PFSK-1 (cell line): ENCODE measurements at regions not wholly inside any gene's neighbourhood (a gene's known extent, or its start where the extent isn't known, plus 50 kb on each side); places are given as distances from the start of the nearest gene placed in this dataset.

Experiments used
- FOXP2 ChIP-seq: optimal IDR thresholded peaks from 2 replicates; pipeline ENCODE3; 2011; ENCODE audit warnings: borderline replicate concordance, control low read depth, inconsistent platforms; ENCODE audit not compliant: insufficient read depth; ENCODE audit errors: extremely low read length, extremely low read depth
- POLR2AphosphoS5 ChIP-seq: IDR thresholded peaks from 2 replicates; pipeline ENCODE4 v1.6.1; 2012; ENCODE audit warnings: low read depth, mild to moderate bottlenecking, control low read depth, low read length, moderate library complexity
- SIN3A ChIP-seq: IDR thresholded peaks from 2 replicates; pipeline ENCODE4 v1.6.1; 2012; ENCODE audit warnings: mild to moderate bottlenecking, low read length, moderate library complexity, borderline replicate concordance; ENCODE audit not compliant: insufficient read depth
- TAF1 ChIP-seq: IDR thresholded peaks from 2 replicates; pipeline ENCODE4 v1.6.1; 2012; ENCODE audit warnings: low read length, control low read depth, borderline replicate concordance; ENCODE audit not compliant: insufficient read depth
- TF ChIP-seq, protein P1 (sequence below), 2 experiments: IDR thresholded peaks; 2 replicates each; pipeline versions ENCODE4 v1.6.1 to v1.8.0; 2011 to 2012; ENCODE audit warnings: low read depth in 2 of 2, low read length in 2 of 2, control low read depth in 1 of 2, inconsistent platforms in 1 of 2, mild to moderate bottlenecking in 1 of 2, moderate library complexity in 1 of 2; ENCODE audit not compliant: insufficient read depth in 1 of 2

DNA sequence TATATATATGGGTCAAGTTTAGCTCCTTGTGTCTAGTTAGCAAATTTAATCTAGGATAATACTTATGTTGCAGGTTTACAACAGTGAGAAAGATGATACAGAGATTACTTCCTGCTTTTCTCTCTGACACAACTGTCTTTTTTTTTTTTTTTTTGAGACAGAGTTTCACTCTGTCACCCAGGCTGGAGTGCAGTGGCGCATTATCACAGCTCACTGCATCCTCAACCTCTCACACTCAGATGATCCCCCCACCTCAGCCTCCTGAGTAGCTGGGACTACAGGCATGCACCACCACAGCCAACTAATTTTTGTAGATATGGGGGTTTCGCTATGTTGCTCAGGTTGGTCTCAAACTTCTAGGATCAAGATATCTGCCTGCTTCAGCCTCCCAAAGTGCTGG lies 706.9 kb upstream of the SOX9 start:
- TF ChIP-seq FOXP2 (no peak), TAF1 (no peak)

DNA sequence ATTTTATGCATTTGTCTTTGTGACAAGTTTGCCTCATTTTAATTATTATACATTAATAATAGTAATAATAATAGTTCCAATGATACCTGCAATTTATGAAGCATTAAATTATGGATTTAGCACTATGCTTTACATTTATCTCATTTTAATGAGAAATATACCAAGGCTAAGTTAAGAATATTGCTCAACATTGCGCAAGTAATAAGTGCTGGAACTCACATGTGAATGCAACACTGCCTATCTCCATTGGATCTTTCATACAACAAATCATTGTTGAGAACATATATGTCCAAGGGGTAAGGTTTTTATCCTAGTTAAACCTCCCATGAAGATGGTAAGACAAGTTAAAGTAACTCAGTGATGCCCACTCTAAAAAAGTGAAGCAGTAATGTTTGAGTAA lies 703.7 kb upstream of the SOX9 start:
- no peak for TF ChIP-seq FOXP2
- no peak for TF ChIP-seq SIN3A
- TF ChIP-seq TAF1, result no peak
- TF ChIP-seq, protein P1, sequence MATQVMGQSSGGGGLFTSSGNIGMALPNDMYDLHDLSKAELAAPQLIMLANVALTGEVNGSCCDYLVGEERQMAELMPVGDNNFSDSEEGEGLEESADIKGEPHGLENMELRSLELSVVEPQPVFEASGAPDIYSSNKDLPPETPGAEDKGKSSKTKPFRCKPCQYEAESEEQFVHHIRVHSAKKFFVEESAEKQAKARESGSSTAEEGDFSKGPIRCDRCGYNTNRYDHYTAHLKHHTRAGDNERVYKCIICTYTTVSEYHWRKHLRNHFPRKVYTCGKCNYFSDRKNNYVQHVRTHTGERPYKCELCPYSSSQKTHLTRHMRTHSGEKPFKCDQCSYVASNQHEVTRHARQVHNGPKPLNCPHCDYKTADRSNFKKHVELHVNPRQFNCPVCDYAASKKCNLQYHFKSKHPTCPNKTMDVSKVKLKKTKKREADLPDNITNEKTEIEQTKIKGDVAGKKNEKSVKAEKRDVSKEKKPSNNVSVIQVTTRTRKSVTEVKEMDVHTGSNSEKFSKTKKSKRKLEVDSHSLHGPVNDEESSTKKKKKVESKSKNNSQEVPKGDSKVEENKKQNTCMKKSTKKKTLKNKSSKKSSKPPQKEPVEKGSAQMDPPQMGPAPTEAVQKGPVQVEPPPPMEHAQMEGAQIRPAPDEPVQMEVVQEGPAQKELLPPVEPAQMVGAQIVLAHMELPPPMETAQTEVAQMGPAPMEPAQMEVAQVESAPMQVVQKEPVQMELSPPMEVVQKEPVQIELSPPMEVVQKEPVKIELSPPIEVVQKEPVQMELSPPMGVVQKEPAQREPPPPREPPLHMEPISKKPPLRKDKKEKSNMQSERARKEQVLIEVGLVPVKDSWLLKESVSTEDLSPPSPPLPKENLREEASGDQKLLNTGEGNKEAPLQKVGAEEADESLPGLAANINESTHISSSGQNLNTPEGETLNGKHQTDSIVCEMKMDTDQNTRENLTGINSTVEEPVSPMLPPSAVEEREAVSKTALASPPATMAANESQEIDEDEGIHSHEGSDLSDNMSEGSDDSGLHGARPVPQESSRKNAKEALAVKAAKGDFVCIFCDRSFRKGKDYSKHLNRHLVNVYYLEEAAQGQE (IDR thresholded peaks at IDR 0.05; ENCODE audit: insufficient read depth in 1 of 2, low read depth in 2 of 2, low read length in 2 of 2), result no peak
- no peak for TF ChIP-seq POLR2AphosphoS5

DNA sequence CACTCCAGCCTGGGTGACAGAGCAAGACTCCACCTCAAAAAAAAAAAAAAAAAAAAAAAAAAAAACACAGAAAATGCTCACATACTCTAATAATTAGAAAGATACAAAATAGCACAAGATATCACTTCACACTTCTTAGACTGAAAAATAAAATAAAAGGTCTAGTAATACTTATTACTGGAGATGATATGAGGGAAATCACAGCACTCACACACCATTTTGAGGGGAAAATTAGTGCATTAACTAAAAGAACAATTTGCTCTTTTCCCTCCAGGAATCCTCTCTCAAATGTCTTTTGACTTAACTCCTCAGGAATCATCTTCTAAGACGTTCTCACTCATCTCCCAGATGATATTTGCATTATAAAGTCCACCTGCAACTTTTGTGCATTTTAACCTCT lies 697.9 kb upstream of the SOX9 start:
- TF ChIP-seq SIN3A (no peak), FOXP2 (no peak), TAF1 (no peak), POLR2AphosphoS5 (no peak)
- TF ChIP-seq, protein P1 (IDR thresholded peaks at IDR 0.05; ENCODE audit: insufficient read depth in 1 of 2, low read depth in 2 of 2, low read length in 2 of 2), result no peak

DNA sequence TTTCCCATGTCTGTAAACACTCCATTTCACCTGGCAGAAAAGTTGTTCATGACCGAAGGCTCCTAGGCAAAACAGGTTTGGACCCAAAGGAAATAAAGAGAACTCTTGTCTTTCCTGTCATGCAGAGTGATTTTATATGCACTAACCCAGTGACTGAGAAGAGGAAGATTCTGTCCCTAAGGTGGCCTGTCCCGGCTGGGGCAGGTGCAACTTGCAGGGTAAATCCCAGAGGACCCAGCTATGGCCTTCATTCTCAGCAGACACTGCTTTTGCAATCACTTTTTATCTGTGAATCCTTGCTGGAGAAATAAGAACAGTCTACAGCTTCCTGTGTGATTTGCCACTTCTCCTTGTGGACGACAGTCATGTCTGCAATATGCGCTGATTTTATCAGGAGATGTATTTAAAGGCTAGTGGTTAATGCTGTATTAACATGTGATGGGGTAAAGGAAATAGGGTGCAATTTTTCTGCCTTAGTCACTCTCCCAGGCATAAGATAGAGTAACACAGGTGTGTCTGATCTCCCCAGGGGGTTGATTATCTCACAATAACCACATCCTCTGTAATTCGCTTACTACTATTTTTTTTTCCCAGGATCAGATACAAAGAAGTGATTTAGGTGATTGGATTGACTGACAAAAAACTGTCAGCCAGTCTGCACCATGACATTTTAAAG lies 696.8 kb upstream of the SOX9 start:
- TF ChIP-seq POLR2AphosphoS5 (no peak), TAF1 (no peak), FOXP2 (no peak), SIN3A (no peak)
- TF ChIP-seq, protein P1 (IDR thresholded peaks at IDR 0.05; ENCODE audit: insufficient read depth in 1 of 2, low read depth in 2 of 2, low read length in 2 of 2), result no peak

DNA sequence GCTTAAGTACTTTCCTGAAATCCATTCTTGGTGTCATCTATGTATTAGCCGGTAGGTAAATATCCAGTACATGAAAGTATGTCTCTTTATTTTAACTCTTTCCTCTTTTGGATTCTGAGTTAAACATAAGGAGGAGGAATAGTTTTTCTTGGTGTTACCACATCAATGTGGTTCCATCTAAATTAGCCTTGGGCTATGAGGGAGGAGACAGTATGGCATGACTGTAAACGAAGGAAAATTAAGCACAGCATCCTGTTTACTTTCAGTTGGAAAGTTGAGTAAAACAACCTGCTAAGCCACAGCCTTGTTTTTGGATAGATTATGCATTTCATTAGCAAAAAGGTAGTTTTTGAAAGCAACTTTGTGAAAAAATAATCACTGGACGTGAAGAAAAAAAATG lies 693.0 kb upstream of the SOX9 start:
- TF ChIP-seq, protein P1 (IDR thresholded peaks at IDR 0.05; ENCODE audit: insufficient read depth in 1 of 2, low read depth in 2 of 2, low read length in 2 of 2), result no peak
- TF ChIP-seq FOXP2, result no peak
- TF ChIP-seq TAF1, result no peak
- no peak for TF ChIP-seq SIN3A
- TF ChIP-seq POLR2AphosphoS5, result no peak
